HUES6 (cell line): ENCODE measurements at regions not wholly inside any gene's neighbourhood (a gene's known extent, or its start where the extent isn't known, plus 50 kb on each side); places are given as distances from the start of the nearest gene placed in this dataset.
"Not testable (repeated sequence)": the region's sequence is repeated elsewhere in the genome, so short reads cannot be mapped to it uniquely, and the experiment has no call there.

ENCODE experiments used
- H3K27ac ChIP-seq: 2 replicates; pipeline ENCODE4 v1.7.0; 2013; ENCODE audit warnings: low read depth, mild to moderate bottlenecking, low read length, inconsistent platforms
- H3K27me3 ChIP-seq: 2 replicates; pipeline ENCODE4 v1.6.1; 2013; ENCODE audit warnings: low read length; ENCODE audit not compliant: control insufficient read depth, insufficient read depth
- H3K36me3 ChIP-seq: 2 replicates; pipeline ENCODE4 v1.6.1; 2013; ENCODE audit warnings: low read length; ENCODE audit not compliant: control insufficient read depth, insufficient read depth
- H3K4me1 ChIP-seq: 2 replicates; pipeline ENCODE4 v1.6.1; 2013; ENCODE audit warnings: low read length; ENCODE audit not compliant: control insufficient read depth, insufficient read depth
- H3K4me3 ChIP-seq: 2 replicates; pipeline ENCODE4 v1.5.1; 2013; ENCODE audit warnings: low read depth, low read length
- H3K9ac ChIP-seq: one replicate; pipeline ENCODE4 v1.6.1; 2013; ENCODE audit warnings: mild to moderate bottlenecking, low read length
- H3K9me3 ChIP-seq: 2 replicates; pipeline ENCODE4 v1.6.1; 2013; ENCODE audit warnings: low read depth, low read length; ENCODE audit not compliant: control insufficient read depth, insufficient read depth

DNA sequence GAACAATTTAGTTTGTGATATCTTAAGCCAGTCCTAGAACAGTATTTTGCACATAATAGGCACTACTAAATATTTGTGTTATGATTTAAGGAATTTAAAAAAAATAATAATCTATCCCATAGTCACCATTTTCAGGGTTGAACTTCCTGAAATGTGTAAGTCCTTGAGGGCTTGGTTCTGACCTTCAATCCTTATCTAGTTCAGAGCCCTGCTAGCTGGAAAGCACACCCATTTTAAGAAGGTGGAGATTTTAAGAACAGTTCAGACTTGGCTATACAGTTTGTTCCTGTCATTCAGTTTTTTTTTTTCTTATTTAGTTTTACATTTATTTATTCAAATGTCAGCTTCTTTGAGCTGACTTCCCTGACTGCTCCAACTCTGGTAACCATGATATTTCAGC is 183.4 kb upstream of the MAGI2 start:
- Histone ChIP-seq H3K9me3 (no peaks in the 10 kb centered on the region), H3K36me3 (no peaks in the 10 kb centered on the region), H3K27ac (no peak overlapping the region), H3K4me1 (peaks cover 3% of the 10 kb centered on the region; the same call in 1 of the 2 replicates), H3K4me3 (no peak overlapping the region), H3K9ac (no peak overlapping the region), H3K27me3 (no peaks in the 10 kb centered on the region)

DNA sequence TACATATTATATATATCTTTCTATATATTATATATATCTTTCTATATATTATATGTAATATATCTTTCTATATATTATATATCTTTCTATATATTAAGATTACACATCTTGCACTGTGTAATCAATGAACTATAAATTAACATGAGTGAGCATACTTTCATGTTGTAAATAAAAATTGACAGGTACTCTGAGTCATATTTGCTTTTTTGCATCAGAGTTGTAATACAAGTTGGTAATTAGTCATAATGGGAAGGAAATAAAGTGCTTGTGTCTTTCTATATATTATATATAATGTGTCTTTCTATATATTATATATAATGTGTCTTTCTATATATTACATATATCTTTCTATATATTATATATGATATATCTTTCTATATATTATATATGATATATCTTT is 172.5 kb upstream of the MAGI2 start:
- not testable (repeated sequence) for H3K36me3 ChIP-seq, H3K27ac ChIP-seq, H3K4me1 ChIP-seq, H3K9ac ChIP-seq, H3K9me3 ChIP-seq, H3K4me3 ChIP-seq, H3K27me3 ChIP-seq

DNA sequence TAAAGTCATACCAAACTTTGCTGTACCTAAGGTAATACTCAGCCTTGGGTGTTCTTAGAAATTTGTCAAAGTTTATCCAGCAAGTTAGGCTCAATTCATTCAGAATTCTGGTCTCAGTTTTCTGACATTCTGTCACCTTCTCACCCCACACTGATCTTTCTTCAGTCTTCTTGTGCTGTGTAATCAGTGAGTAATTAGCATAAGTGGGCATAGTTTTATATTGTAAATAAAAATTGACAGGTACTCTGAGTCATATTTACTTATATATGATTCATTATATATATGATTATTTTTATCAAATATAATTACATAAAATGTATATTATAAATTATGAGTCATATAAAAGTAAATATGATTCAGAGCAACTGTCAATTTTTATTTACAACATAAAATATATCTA is 170.9 kb upstream of the MAGI2 start:
- no peak overlapping the region for H3K27ac ChIP-seq
- no peak overlapping the region for H3K9ac ChIP-seq
- H3K4me1 ChIP-seq: no peaks in the 10 kb centered on the region
- H3K27me3 ChIP-seq: no peaks in the 10 kb centered on the region
- no peak overlapping the region for H3K4me3 ChIP-seq
- H3K9me3 ChIP-seq: no peaks in the 10 kb centered on the region
- no peaks in the 10 kb centered on the region for H3K36me3 ChIP-seq

DNA sequence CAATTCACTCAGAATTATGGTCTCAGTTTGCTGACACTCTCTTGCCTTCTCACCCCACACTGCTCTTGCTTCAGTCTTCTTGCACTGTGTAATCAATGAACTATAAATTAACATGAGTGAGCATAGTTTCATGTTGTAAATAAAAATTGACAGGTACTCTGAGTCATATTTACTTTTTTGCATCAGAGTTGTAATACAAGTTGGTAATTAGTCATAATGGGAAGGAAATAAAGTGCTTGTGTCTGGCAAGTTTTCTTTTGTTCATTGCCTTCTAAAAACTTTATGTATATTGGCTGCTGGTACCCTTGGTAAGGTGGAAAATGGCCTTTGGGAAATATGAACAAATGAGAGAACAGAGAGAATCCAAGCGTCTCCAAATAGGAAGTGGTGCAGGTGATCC is 169.3 kb upstream of the MAGI2 start:
- H3K4me3 ChIP-seq: no peak overlapping the region
- no peaks in the 10 kb centered on the region for H3K27me3 ChIP-seq
- no peaks in the 10 kb centered on the region for H3K9me3 ChIP-seq
- H3K27ac ChIP-seq: no peak overlapping the region
- no peak overlapping the region for H3K9ac ChIP-seq
- H3K36me3 ChIP-seq: no peaks in the 10 kb centered on the region
- H3K4me1 ChIP-seq: no peaks in the 10 kb centered on the region

DNA sequence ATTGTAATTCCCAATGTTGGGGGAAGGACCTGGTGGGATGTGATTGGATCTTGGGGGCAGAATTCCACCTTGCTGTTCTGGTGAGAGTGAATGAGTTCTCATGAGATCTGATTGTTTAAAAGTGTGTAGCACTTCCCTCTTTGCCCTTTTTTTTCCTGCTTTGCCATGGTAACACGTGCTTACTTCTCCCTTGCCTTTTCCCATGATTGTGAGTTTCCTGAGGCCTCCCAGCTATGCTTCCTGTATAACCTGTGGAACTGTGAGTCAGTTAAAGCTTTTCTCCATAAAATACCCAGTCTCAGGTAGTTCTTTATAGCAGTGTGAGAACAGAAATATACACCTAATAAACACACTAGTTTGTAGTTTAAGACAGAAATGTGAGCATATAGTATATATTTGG is 166.8 kb upstream of the MAGI2 start:
- no peak overlapping the region for H3K27ac ChIP-seq
- H3K9ac ChIP-seq: no peak overlapping the region
- H3K36me3 ChIP-seq: no peaks in the 10 kb centered on the region
- H3K4me3 ChIP-seq: no peak overlapping the region
- H3K4me1 ChIP-seq: peaks cover 4% of the 10 kb centered on the region; the same call in 1 of the 2 replicates
- H3K27me3 ChIP-seq: no peaks in the 10 kb centered on the region
- H3K9me3 ChIP-seq: peaks cover 4% of the 10 kb centered on the region

DNA sequence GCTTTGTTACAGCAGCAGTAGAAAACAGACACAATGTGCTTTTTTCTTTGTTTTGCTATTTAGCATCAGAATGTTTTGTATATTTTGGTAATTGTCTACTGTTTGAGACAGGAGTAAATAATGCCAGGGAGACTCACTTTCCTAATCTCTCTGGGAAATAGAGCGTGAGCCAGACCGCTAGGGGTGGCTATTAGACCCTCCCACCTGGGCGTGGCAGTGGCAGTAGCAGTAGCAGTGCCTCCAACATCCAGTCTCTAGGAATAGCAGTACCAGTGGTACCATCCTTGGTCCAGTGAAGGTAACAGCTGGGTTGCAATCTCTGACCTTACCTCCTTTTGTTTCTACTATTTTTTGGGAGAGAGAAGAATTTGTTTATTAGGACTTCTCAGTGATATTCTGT is 165.7 kb upstream of the MAGI2 start:
- no peak overlapping the region for H3K4me3 ChIP-seq
- H3K27me3 ChIP-seq: no peaks in the 10 kb centered on the region
- no peak overlapping the region for H3K9ac ChIP-seq
- peaks cover 4% of the 10 kb centered on the region for H3K9me3 ChIP-seq
- no peak overlapping the region for H3K27ac ChIP-seq
- no peaks in the 10 kb centered on the region for H3K36me3 ChIP-seq
- peaks cover 9% of the 10 kb centered on the region; the same call in 1 of the 2 replicates for H3K4me1 ChIP-seq

DNA sequence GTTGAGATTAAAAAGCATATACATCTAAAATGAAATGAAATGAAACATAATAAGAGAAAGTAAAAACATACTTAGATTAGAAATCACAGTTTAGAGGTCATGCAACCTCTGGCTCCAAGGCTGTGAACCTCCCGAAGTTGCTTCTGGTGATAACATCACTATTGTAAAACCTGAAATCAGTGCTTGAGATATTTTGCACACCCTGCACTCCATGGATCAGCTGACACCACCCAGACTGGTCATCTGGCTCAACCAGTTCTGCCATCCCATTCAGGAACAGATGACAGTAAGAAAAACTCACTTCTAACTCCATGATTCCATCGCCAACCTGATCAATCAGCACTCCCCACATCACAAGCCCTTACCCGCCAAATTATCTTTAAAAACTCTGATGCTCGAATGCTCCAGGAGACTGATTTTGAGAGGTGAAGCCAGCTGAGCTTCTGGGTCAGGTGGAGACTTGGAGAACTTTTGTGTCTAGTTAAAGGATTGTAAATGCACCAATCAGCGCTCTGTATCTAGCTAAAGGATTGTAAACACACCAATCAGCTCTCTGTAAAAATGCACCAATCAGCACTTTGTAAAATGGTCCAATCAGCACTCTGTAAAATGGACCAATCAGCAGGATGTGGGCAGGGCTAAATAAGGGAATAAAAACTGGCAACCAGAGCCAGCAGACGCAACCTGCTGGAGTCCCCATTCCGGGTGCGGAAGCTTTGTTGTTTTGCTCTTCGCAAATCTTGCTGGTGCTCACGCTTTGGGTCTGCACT is 162.6 kb upstream of the MAGI2 start:
- Histone ChIP-seq H3K27me3 (no peaks in the 10 kb centered on the region), H3K36me3 (no peaks in the 10 kb centered on the region), H3K27ac (no peak overlapping the region), H3K4me3 (no peak overlapping the region), H3K9me3 (peaks cover 4% of the 10 kb centered on the region), H3K4me1 (peaks cover 11% of the 10 kb centered on the region), H3K9ac (no peak overlapping the region)

DNA sequence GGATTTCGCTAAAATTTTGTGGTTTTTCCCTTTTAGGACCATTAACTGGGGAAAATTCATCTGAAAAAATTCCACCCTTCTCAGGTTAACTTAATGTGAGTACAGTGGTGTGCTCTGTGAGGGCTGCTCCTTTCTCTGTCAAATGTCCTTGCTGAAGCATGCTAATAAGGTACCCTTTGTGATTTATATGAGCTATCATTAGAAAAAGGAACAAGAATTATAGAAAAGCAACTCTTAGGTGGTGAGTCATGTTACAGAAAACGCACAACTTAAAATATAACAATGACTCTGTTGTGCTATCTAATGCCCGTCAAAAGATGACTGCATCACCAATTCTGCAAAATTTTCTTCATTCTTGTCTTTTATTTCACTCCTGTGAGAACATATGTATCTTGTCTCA is 162.0 kb upstream of the MAGI2 start:
- H3K9ac ChIP-seq: no peak overlapping the region
- H3K36me3 ChIP-seq: no peaks in the 10 kb centered on the region
- H3K27me3 ChIP-seq: no peaks in the 10 kb centered on the region
- H3K4me3 ChIP-seq: no peak overlapping the region
- H3K27ac ChIP-seq: no peak overlapping the region
- H3K4me1 ChIP-seq: peaks cover 11% of the 10 kb centered on the region
- peaks cover 4% of the 10 kb centered on the region for H3K9me3 ChIP-seq

DNA sequence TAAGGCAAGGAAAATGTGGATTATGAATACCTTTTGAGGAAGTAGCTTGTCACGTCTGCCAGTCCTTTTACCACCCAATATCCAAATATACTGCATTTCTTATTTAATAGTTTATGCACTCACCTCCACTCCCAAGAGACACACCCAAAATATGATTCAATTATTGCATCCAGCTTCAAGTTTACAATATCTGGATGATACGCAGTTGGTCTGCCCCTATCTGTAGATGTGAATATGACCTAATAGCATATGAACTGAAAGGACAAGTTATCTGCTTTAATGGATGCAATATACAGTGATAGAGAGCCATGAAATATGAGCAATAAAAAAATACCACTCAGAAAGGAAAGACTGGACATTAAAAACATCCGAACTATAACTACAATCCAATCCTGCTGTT is 159.4 kb upstream of the MAGI2 start:
- H3K36me3 ChIP-seq: no peaks in the 10 kb centered on the region
- peaks cover 4% of the 10 kb centered on the region for H3K9me3 ChIP-seq
- no peak overlapping the region for H3K27ac ChIP-seq
- H3K9ac ChIP-seq: no peak overlapping the region
- H3K27me3 ChIP-seq: no peaks in the 10 kb centered on the region
- H3K4me1 ChIP-seq: peaks cover 11% of the 10 kb centered on the region
- H3K4me3 ChIP-seq: no peak overlapping the region

DNA sequence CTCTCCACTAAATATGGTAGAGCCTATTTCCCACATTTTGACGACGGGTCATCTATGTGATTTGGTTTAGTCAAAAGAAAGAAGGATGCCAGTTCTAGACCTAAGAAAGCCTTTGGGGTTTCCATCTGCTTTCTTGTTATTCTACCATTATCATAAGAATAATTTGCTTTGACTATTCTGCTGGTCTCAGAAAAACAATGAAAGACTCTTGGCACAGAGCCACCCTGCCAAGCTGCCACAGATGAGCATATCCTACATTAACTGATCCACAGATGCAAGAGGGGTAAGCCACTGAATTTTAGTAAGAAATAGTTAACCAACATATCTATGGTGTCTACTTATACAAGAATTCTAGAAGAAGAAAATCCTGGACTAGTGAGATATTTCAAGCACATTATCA is 158.6 kb upstream of the MAGI2 start:
- H3K9ac ChIP-seq: no peak overlapping the region
- H3K4me1 ChIP-seq: peaks cover 11% of the 10 kb centered on the region
- no peaks in the 10 kb centered on the region for H3K36me3 ChIP-seq
- peaks cover 4% of the 10 kb centered on the region for H3K9me3 ChIP-seq
- no peak overlapping the region for H3K4me3 ChIP-seq
- H3K27ac ChIP-seq: no peak overlapping the region
- H3K27me3 ChIP-seq: no peaks in the 10 kb centered on the region

DNA sequence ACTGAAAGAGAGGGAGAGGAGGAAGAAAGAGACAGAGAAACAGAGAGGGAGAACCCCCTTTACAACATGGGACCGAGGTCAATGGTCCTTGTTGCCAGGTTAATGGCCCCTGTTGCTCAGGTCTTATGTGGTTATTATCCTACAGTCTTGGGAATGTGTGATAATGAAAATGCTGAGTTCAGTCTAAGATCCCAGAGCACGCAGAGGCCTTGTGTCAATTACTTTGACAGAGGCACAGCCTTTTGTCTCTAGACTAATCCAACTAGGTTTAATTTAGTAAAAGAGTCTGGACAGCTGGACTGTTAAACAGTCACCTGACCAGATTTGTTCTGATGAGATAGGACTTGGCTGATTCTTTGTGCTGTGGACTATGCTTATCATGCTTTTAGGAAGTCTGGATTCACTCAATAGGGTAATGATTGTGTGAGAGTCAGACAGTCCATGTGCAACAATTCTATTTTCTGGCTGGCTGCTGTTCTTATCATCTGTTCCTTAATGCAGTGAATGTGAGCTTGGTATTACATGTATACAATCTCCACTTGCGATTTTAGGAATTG is 157.4 kb upstream of the MAGI2 start:
- Histone ChIP-seq H3K4me3 (no peak overlapping the region), H3K36me3 (no peaks in the 10 kb centered on the region), H3K27me3 (no peaks in the 10 kb centered on the region), H3K9me3 (no peaks in the 10 kb centered on the region), H3K4me1 (peaks cover 11% of the 10 kb centered on the region), H3K27ac (no peak overlapping the region), H3K9ac (no peak overlapping the region)
